ENCODE measurements at regions not wholly inside any gene's neighbourhood (a gene's known extent, or its start where the extent isn't known, plus 50 kb on each side); places are given as distances from the start of the nearest gene placed in this dataset.

- no peak for TF ChIP-seq ASH2L (IDR thresholded peaks at IDR 0.05; ENCODE audit: low read length)
- no peak for TF ChIP-seq SUZ12 (IDR thresholded peaks at IDR 0.05; ENCODE audit: low read length)
- TF ChIP-seq POU5F1 (IDR thresholded peaks at IDR 0.05; ENCODE audit: low read depth, low read length), result no peak
These were observed 138.1 kb upstream of the ZNF236 start (continued) for GRCh38 chr18:76684265-76684664.

Data from H1 (cell line).